ENCODE measurements at regions not wholly inside any gene's neighbourhood (a gene's known extent, or its start where the extent isn't known, plus 50 kb on each side); places are given as distances from the start of the nearest gene placed in this dataset.
A peak's percentile ranks its signal among the peaks of the same experiment; 100 is the strongest.

DNA sequence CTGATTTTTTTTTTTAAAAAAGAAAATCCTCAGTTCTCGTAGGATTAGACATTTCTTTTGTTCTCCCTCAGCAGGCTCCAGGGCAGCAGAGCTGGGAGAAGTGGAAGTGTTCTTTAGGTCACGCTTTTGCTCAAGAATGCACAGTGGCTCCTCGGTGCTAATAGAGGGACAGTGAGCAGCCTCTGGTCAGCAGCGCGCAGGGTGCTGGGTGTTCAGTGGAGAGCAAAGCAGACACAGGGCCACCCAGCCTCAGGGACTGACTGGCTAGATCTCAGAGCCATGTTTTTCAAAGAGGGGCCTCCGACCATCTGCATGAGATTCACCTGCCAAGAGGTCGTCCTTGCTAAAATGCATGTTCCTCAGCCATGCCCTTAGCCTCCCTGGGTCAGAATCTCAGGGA lies 218.8 kb downstream of the HAUS1 start:
- Histone ChIP-seq H3K27me3 (no peaks in the 10 kb centered on the region), H3K4me3 (no peak overlapping the region), H3K4me1 (no peaks in the 10 kb centered on the region), H3K36me3 (ENCODE audit: low read depth, missing control alignments) (no peaks in the 10 kb centered on the region), H3K9me3 (no peaks in the 10 kb centered on the region), H3K27ac (no peak overlapping the region)
- TF ChIP-seq, protein P1, sequence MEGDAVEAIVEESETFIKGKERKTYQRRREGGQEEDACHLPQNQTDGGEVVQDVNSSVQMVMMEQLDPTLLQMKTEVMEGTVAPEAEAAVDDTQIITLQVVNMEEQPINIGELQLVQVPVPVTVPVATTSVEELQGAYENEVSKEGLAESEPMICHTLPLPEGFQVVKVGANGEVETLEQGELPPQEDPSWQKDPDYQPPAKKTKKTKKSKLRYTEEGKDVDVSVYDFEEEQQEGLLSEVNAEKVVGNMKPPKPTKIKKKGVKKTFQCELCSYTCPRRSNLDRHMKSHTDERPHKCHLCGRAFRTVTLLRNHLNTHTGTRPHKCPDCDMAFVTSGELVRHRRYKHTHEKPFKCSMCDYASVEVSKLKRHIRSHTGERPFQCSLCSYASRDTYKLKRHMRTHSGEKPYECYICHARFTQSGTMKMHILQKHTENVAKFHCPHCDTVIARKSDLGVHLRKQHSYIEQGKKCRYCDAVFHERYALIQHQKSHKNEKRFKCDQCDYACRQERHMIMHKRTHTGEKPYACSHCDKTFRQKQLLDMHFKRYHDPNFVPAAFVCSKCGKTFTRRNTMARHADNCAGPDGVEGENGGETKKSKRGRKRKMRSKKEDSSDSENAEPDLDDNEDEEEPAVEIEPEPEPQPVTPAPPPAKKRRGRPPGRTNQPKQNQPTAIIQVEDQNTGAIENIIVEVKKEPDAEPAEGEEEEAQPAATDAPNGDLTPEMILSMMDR (IDR thresholded peaks at IDR 0.05), result no peak
- no peak for TF ChIP-seq POLR2A (IDR thresholded peaks at IDR 0.05)
- intact Hi-C loops (cut with DNase I; ENCODE audit: low total_unique reads), result no loop called here
- WGBS, 2 donors, result 62 to 64% methylated on average over 7 of the region's 7 CpGs
- no peak for DNase-seq

DNA sequence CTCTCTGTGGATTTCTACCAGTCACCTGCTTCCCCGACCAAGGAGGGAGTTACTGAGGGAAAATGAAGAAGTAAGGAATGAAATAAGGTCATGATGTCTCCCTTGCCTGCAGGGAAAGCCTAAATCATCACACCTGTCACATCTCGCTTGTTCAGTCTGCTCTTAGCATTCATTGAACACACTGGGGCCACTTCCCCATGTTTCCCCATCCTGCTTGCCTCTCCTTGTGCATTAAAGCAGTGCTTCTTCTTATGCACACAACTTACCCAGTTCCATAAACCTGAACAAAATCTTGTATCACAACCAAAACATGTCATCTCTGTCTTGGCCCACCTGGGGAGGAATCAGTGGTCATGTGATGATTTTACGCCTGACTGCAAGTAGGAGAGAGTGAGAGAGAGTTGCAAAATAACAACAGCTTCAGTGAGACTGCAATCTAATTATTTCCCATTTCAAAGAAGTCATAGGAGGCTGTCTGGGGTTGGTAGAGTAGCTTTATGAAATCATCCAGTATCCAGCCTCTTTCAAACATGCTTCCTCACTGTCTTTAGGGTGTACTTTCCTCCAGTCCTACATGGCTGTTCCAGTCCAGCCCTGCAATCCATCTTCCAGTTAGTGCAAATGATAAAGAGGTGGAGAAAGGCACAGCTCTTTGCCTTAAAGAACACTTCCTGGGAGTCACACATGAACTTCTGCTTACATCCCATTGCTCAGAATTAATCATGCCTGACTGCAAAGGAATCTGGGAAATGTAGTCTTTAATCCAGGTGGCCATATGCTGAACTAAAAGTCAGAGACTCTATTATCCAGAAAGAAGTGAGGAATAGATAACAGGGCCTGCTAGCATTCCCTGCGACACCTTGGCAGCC lies 220.1 kb downstream of the HAUS1 start:
- no peaks in the 10 kb centered on the region for H3K9me3 ChIP-seq
- no peaks in the 10 kb centered on the region for H3K4me1 ChIP-seq
- intact Hi-C loops (cut with DNase I; ENCODE audit: low total_unique reads), result no loop called here
- no peak overlapping the region for H3K27ac ChIP-seq
- H3K27me3 ChIP-seq, result no peaks in the 10 kb centered on the region
- no peak for TF ChIP-seq POLR2A (IDR thresholded peaks at IDR 0.05)
- TF ChIP-seq, protein P1 (IDR thresholded peaks at IDR 0.05), result no peak
- no peak for DNase-seq
- WGBS, 2 donors, result 89 to 92% methylated on average over 4 of the region's 4 CpGs
- no peak overlapping the region for H3K4me3 ChIP-seq
- H3K36me3 ChIP-seq (ENCODE audit: low read depth, missing control alignments), result no peaks in the 10 kb centered on the region

DNA sequence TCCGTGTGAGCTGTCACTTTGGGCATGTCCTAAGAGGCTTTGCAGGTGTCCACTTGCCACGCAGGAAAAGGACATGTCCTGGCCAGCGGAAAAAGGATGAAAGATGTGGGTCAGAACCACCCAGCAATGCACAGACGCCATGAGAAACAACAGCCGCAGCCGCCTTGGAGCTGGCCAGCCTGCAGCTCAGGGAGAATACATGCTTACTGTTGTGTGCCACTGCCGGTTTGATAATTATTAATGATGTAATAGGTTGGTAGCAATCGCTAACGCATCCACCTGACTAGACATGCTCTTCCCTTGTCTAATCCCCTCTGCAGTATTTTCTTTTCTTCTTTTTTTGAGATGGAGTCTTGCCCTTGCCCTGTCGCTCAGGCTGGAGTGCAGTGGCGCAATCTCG lies 221.7 kb downstream of the HAUS1 start:
- TF ChIP-seq, protein P1 (IDR thresholded peaks at IDR 0.05), result no peak
- no peak for TF ChIP-seq POLR2A (IDR thresholded peaks at IDR 0.05)
- Histone ChIP-seq H3K9me3 (no peaks in the 10 kb centered on the region), H3K27ac (no peak overlapping the region), H3K27me3 (no peaks in the 10 kb centered on the region), H3K4me3 (peak overlapping the region; percentile 9 to 14), H3K36me3 (ENCODE audit: low read depth, missing control alignments) (no peaks in the 10 kb centered on the region), H3K4me1 (no peaks in the 10 kb centered on the region)
- DNase-seq, result no peak
- intact Hi-C loops (cut with DNase I; ENCODE audit: low total_unique reads), result no loop called here
- 67 to 75% methylated on average over 12 of the region's 12 CpGs for WGBS, 2 donors

DNA sequence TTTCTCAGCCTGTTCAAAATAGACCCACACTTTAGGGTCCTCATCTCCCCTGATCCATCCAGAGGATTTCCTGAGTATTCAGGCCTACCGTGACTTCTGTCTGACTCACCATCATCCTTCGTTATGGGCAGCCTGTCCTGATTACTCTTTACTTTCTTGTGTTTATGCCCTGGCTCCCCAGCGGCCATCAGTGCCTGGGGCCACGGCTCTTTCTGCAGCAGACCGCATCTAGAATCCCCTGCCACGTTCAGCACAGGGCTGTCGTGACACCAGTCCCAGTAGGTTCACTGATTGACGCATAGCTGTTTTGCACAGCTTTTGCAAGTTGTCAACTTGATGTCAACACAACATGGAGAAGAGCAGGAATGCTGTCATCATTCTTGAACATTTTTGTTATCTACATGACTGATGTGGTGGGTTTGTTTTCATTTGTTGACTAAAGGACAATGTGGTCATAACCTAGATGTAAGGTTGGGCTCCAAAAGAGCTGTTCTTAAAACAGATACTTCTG lies 225.6 kb downstream of the HAUS1 start:
- H3K9me3 ChIP-seq, result no peaks in the 10 kb centered on the region
- intact Hi-C loops (cut with DNase I; ENCODE audit: low total_unique reads), result no loop called here
- no peaks in the 10 kb centered on the region for H3K27me3 ChIP-seq
- no peak for TF ChIP-seq POLR2A (IDR thresholded peaks at IDR 0.05)
- TF ChIP-seq, protein P1 (IDR thresholded peaks at IDR 0.05), result no peak
- whole genome bisulfite sequencing, 2 donors, result 89 to 93% methylated on average over 6 to 8 of the region's 8 CpGs
- no peak overlapping the region for H3K4me3 ChIP-seq
- DNase-seq, result no peak
- H3K4me1 ChIP-seq, result no peaks in the 10 kb centered on the region
- no peak overlapping the region for H3K27ac ChIP-seq
- no peaks in the 10 kb centered on the region for H3K36me3 ChIP-seq (ENCODE audit: low read depth, missing control alignments)

DNA sequence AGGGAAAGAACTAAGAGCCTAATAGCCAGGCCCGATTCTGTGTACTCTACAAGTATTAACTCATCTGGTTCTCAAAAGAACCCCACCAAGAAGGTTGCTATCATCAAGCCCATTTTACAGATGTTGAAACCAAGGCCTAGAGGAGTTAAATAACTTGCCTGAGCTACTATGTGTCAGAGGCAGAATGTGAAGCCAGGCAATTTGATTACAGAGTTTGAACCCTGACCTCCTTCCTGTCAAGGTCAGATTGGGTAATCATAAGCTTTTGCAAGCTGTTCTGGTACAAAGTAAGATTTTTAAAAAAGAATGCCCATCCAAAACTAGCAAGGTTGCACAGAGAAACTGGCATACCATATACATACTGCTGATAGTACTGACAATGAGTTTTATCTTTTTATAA lies 227.1 kb downstream of the HAUS1 start:
- DNase-seq, result no peak
- TF ChIP-seq, protein P1 (IDR thresholded peaks at IDR 0.05), result no peak
- TF ChIP-seq POLR2A (IDR thresholded peaks at IDR 0.05), result no peak
- 91 to 95% methylated on average over 1 of the region's 1 CpG for WGBS, 2 donors
- H3K36me3 ChIP-seq (ENCODE audit: low read depth, missing control alignments), result no peaks in the 10 kb centered on the region
- no peaks in the 10 kb centered on the region for H3K9me3 ChIP-seq
- intact Hi-C loops (cut with DNase I; ENCODE audit: low total_unique reads), result no loop called here
- H3K27ac ChIP-seq, result no peak overlapping the region
- no peaks in the 10 kb centered on the region for H3K4me1 ChIP-seq
- no peaks in the 10 kb centered on the region for H3K27me3 ChIP-seq
- no peak overlapping the region for H3K4me3 ChIP-seq
